GM10266 (cell line): ENCODE measurements at regions not wholly inside any gene's neighbourhood (a gene's known extent, or its start where the extent isn't known, plus 50 kb on each side); places are given as distances from the start of the nearest gene placed in this dataset.

Source experiments
- DNase-seq: peaks from one replicate; pipeline ENCODE4 v3.0.0; 2012; ENCODE audit errors: extremely low spot score
- TF ChIP-seq, protein P1 (sequence below): IDR thresholded peaks from 2 replicates; pipeline ENCODE4 v1.5.1; 2012; ENCODE audit warnings: mild to moderate bottlenecking, low read depth; ENCODE audit not compliant: control insufficient read depth, insufficient read depth; ENCODE audit errors: missing control alignments

DNA sequence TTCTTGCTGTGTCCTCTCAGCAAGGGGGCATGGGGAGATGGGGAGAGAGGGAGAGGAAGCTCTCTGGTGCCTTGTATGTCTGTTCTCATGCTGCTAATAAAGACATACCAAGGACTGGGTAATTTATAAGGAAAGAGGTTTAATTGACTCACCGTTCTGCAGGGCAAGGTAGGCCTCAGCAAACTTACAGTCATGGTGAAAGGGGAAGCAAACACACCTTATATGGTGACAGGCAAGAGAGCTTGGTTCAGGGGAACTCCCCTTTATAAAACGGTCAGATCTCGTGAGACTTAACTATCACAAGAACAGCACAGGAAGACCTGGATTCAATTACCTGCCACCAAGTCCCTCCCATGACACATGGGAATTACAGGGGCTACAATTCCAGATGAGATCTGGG is 464.7 kb upstream of the CELF2 start:
- TF ChIP-seq, protein P1, sequence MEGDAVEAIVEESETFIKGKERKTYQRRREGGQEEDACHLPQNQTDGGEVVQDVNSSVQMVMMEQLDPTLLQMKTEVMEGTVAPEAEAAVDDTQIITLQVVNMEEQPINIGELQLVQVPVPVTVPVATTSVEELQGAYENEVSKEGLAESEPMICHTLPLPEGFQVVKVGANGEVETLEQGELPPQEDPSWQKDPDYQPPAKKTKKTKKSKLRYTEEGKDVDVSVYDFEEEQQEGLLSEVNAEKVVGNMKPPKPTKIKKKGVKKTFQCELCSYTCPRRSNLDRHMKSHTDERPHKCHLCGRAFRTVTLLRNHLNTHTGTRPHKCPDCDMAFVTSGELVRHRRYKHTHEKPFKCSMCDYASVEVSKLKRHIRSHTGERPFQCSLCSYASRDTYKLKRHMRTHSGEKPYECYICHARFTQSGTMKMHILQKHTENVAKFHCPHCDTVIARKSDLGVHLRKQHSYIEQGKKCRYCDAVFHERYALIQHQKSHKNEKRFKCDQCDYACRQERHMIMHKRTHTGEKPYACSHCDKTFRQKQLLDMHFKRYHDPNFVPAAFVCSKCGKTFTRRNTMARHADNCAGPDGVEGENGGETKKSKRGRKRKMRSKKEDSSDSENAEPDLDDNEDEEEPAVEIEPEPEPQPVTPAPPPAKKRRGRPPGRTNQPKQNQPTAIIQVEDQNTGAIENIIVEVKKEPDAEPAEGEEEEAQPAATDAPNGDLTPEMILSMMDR, result no peak
- no peak for DNase-seq

DNA sequence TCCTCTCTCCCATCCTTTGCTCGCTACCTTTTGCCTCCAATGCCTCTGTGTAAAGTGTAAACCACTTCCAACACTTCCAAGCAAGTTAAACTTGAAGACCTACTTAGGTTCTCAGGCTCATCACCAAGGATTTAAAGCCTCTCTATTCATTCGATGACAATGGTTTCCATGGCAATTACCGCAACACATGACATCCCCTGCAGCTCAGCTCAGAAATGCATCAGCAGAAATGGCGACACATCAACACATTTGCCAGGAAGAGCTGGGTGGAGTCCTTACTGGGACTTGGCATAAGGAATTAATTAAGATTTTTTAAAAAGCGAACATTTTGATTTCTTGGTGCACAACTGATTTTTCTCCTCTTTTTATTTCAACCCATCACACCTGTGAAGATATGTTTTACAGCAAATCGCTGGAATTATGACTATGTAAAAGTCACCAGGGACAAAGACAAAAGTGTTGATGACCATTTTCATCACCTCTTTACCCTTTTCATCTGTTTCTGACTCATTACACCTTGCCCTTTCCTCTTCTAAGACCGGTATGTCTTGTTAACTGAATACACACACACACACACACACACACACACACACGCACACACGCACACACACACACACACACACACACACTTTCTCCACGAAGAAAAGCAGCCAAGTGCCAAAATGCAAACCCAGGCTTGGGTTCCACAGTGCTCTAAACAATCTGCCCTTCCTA is 453.4 kb upstream of the CELF2 start:
- TF ChIP-seq, protein P1, result no peak
- DNase-seq, result no peak

DNA sequence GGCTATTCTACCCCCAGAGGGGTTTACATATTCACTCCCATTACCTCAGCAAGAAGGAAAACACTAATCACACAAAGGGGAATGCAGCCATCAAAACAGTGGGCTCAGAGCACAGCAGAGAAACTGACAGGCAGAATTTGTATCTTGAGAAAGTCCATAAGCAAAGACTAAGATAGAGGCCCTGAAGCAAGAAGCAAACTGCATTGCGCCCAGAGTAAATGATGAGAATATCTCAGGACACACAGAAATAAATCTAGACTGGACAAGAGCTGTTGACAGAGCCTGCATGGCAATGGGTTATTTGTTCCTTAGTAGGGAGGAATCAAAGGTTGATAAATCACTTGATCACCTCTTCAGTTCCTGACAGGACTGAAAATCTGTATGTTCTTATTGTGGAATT is 440.7 kb upstream of the CELF2 start:
- TF ChIP-seq, protein P1, result no peak

DNA sequence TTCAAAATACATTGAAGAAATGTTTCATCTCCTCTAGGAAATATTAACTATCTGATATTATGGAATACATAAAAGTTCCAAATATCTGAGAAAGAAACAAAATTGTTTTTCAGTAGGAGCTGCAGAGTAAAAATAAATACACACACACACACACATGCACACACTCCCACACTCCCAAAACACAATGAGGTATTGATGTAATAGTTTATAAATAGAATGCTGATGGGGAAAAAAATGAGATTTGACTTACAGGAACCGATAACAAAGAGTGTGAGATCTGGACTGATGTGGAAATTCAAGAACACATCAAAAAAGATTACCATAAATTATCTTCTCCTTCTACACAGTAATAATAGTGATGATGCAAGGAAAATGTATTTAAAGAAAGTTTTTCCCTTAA is 438.0 kb upstream of the CELF2 start:
- TF ChIP-seq, protein P1, result no peak
- DNase-seq, result no peak

More for the DNA sequence above, 440.7 kb upstream of the CELF2 start:
- DNase-seq, result no peak

DNA sequence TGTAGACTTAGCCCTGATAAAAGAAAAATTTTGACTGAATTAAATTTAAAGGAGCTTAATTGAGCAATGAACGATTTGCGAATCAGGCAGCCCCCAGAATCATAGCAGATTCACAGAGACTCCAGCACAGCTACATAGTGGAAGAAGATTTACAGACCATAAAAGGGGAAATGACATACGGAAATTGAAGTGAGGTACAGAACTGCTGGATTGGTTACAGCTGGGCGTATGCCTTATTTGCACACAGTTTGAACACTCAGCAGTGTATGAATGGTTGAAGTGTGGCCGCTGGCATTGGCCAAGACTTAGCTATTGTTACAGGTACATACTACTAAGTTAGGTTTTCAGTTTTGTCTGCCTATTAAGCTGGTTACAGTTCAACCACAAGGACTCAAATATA is 433.5 kb upstream of the CELF2 start:
- DNase-seq, result no peak
- TF ChIP-seq, protein P1, result no peak

DNA sequence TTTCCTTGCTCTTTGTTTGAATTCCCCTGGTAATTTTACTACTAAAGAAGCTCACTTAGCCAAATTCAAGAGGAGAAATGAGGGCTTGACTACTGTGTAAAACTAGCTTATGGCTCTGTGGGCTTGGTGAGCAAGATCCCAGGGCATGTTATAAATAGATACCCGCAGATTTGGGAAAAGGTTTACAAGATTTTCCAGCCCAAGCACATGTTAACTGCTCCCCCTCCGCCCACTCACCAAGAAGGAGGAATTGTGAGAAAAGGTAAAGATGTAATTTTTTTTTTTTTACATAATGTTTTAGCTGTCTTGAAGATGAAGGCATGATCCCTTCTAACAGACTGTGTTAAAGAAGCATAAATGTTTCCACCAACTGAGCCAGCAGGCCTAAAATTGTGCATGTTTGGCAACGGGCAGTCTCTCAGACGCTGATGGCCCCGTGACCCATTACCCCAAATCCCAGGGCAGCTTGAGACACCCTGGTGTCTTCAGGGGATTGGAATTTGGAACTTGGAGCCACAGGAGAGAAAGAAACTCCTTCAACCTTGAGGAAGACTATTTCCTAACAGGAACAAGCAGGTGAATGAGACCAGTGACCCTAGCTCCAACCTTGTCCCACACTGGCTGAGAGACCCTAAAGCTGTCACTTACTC is 429.8 kb upstream of the CELF2 start:
- TF ChIP-seq, protein P1, result no peak
- DNase-seq, result no peak
